ENCODE measurements at regions not wholly inside any gene's neighbourhood (a gene's known extent, or its start where the extent isn't known, plus 50 kb on each side); places are given as distances from the start of the nearest gene placed in this dataset.

DNA sequence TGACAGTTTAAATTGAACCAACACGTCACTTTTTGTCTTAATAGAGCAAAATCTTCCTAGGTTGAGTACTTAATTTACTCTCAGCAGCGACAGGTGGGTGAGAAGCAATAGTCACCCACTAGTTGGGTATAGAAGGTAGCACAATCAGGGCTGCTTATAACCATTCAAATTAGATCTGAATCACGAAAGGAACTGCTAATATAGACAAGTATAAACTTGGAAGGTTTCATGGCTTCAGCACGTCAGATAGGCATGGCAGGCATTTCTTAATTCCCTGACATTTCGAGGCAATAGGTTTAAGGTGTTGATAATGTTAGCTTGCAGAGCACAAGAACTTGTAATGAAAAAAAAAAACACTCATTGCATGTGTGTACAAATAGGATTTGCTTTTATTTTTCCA, 853.4 kb downstream of the PCDH7 start:
- BruUV-seq (replicated peaks) = no TSS peak
- TF ChIP-seq, protein P1, sequence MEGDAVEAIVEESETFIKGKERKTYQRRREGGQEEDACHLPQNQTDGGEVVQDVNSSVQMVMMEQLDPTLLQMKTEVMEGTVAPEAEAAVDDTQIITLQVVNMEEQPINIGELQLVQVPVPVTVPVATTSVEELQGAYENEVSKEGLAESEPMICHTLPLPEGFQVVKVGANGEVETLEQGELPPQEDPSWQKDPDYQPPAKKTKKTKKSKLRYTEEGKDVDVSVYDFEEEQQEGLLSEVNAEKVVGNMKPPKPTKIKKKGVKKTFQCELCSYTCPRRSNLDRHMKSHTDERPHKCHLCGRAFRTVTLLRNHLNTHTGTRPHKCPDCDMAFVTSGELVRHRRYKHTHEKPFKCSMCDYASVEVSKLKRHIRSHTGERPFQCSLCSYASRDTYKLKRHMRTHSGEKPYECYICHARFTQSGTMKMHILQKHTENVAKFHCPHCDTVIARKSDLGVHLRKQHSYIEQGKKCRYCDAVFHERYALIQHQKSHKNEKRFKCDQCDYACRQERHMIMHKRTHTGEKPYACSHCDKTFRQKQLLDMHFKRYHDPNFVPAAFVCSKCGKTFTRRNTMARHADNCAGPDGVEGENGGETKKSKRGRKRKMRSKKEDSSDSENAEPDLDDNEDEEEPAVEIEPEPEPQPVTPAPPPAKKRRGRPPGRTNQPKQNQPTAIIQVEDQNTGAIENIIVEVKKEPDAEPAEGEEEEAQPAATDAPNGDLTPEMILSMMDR (IDR thresholded peaks at IDR 0.05; ENCODE audit: unreplicated experiment) = no peak
- Mint-ChIP-seq H3K9me3 (ENCODE audit: low read depth, unreplicated experiment) (peaks cover 5% of the 10 kb centered on the region), H3K27me3 (ENCODE audit: unreplicated experiment) (no peaks in the 10 kb centered on the region), H3K4me3 (ENCODE audit: low read depth, unreplicated experiment) (no peak overlapping the region), H3K27ac (ENCODE audit: unreplicated experiment) (no peak overlapping the region), H3K4me1 (ENCODE audit: low read depth, unreplicated experiment) (no peaks in the 10 kb centered on the region), H3K36me3 (ENCODE audit: insufficient read depth, unreplicated experiment) (no peaks in the 10 kb centered on the region)
- no peak for DNase-seq
- intact Hi-C loops (cut with micrococcal nuclease; ENCODE audit: unreplicated experiment) = no loop called here
- CTCF ChIA-PET = no interaction called here

DNA sequence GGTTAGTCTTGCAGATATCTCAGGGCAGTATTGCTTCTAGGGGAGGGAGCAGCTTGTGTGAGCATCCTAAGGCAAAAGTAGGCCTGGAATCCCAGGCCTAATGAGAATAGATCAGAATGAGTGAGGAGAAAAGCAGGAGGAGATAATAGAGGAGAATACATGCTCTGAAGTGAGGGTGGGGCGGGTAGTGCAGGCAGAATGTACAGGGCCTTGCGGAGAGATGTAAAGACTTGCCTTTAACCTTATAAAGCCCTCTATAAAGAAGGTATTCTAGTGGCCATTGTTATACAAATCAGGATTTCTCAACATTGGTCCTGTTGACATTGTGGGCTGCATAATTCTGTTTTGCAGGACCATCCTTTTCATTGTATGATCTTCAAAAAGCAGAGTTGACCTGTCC, 855.3 kb downstream of the PCDH7 start:
- intact Hi-C loops (cut with micrococcal nuclease; ENCODE audit: unreplicated experiment) = no loop called here
- Mint-ChIP-seq H3K27me3 (ENCODE audit: unreplicated experiment) (no peaks in the 10 kb centered on the region), H3K36me3 (ENCODE audit: insufficient read depth, unreplicated experiment) (no peaks in the 10 kb centered on the region), H3K4me1 (ENCODE audit: low read depth, unreplicated experiment) (no peaks in the 10 kb centered on the region), H3K27ac (ENCODE audit: unreplicated experiment) (no peak overlapping the region), H3K9me3 (ENCODE audit: low read depth, unreplicated experiment) (peaks cover 5% of the 10 kb centered on the region), H3K4me3 (ENCODE audit: low read depth, unreplicated experiment) (no peak overlapping the region)
- no peak for DNase-seq
- CTCF ChIA-PET = no interaction called here
- BruUV-seq (replicated peaks) = no TSS peak
- TF ChIP-seq, protein P1 (IDR thresholded peaks at IDR 0.05; ENCODE audit: unreplicated experiment) = no peak

DNA sequence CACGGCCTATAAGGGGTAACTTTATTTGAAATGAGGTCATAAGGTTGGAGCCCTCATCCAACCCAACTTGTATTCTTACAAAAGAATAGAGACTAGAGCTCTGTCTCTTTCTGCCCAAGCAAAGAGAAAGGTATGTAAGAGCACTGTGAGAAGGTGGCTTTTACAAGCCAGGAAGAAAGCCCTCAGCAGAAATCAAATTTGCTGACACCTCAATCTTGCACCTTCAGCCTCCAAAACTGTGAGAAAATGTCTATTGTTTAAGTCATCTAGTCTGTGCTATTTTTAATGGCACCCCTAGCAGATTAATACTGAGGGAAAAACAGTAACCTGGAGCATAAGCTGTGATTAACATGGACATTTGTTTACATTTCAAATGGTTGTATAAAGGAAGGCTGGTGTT, 860.7 kb downstream of the PCDH7 start:
- intact Hi-C loops (cut with micrococcal nuclease; ENCODE audit: unreplicated experiment) = no loop called here
- H3K27me3 Mint-ChIP-seq (ENCODE audit: unreplicated experiment) = no peaks in the 10 kb centered on the region
- H3K4me3 Mint-ChIP-seq (ENCODE audit: low read depth, unreplicated experiment) = no peak overlapping the region
- TF ChIP-seq, protein P1 (IDR thresholded peaks at IDR 0.05; ENCODE audit: unreplicated experiment) = no peak
- no peaks in the 10 kb centered on the region for H3K9me3 Mint-ChIP-seq (ENCODE audit: low read depth, unreplicated experiment)
- BruUV-seq (replicated peaks) = no TSS peak
- no peaks in the 10 kb centered on the region for H3K36me3 Mint-ChIP-seq (ENCODE audit: insufficient read depth, unreplicated experiment)
- CTCF ChIA-PET = no interaction called here
- H3K27ac Mint-ChIP-seq (ENCODE audit: unreplicated experiment) = no peak overlapping the region
- H3K4me1 Mint-ChIP-seq (ENCODE audit: low read depth, unreplicated experiment) = no peaks in the 10 kb centered on the region
- DNase-seq = no peak

DNA sequence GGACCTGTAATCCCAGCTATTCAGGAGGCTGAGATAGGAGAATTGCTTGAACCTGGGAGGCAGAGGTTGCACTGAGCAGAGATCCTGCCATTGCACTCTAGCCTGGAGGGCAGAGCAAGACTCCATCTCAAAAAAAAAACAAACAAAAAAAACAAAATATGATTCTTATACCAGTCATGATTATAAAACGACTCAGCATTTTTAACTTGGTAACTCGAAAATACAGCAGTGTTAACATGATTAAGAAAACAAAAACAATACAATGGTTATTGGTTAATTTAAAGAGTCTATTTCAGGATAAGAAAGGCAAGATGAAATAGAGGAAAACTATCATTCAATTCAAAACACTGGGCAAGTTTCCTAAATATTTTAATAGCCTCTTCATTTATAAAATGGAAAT, 865.3 kb downstream of the PCDH7 start:
- Mint-ChIP-seq H3K4me3 (ENCODE audit: low read depth, unreplicated experiment) (no peak overlapping the region), H3K9me3 (ENCODE audit: low read depth, unreplicated experiment) (peaks cover 4% of the 10 kb centered on the region), H3K27ac (ENCODE audit: unreplicated experiment) (no peak overlapping the region), H3K27me3 (ENCODE audit: unreplicated experiment) (no peaks in the 10 kb centered on the region), H3K36me3 (ENCODE audit: insufficient read depth, unreplicated experiment) (no peaks in the 10 kb centered on the region), H3K4me1 (ENCODE audit: low read depth, unreplicated experiment) (no peaks in the 10 kb centered on the region)
- intact Hi-C loops (cut with micrococcal nuclease; ENCODE audit: unreplicated experiment) = no loop called here
- no TSS peak for BruUV-seq (replicated peaks)
- TF ChIP-seq, protein P1 (IDR thresholded peaks at IDR 0.05; ENCODE audit: unreplicated experiment) = no peak
- DNase-seq = no peak
- CTCF ChIA-PET = no interaction called here

DNA sequence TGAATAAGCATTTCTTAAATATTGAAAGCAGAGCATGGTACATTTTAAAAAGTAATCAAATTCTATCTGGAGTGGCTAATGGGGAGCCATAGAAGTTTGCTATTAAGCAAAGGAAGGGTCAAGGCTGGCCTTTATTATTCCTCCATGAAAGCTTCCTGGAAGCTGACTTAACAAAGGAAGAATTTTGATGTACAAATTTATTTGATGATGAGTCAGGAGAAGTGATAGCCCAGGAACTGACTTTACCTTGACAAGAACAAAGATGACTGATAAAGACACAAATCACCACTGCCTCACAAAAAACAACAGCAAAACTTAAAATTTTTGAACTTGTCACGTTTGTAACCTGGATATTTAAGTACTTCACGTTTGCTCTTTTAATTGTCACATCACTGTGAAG, 872.1 kb downstream of the PCDH7 start:
- intact Hi-C loops (cut with micrococcal nuclease; ENCODE audit: unreplicated experiment) = no loop called here

More for the DNA sequence above, 872.1 kb downstream of the PCDH7 start:
- no peak overlapping the region for H3K4me3 Mint-ChIP-seq (ENCODE audit: low read depth, unreplicated experiment)
- no peaks in the 10 kb centered on the region for H3K27me3 Mint-ChIP-seq (ENCODE audit: unreplicated experiment)
- no peaks in the 10 kb centered on the region for H3K36me3 Mint-ChIP-seq (ENCODE audit: insufficient read depth, unreplicated experiment)
- H3K27ac Mint-ChIP-seq (ENCODE audit: unreplicated experiment) = no peak overlapping the region
- TF ChIP-seq, protein P1 (IDR thresholded peaks at IDR 0.05; ENCODE audit: unreplicated experiment) = no peak
- H3K9me3 Mint-ChIP-seq (ENCODE audit: low read depth, unreplicated experiment) = peaks cover 9% of the 10 kb centered on the region
- no TSS peak for BruUV-seq (replicated peaks)
- no peaks in the 10 kb centered on the region for H3K4me1 Mint-ChIP-seq (ENCODE audit: low read depth, unreplicated experiment)
- no peak for DNase-seq
- CTCF ChIA-PET = no interaction called here

Data from Calu3 (cell line).